Muscle layer of colon (tissue), 2 donors: ENCODE measurements at regions not wholly inside any gene's neighbourhood (a gene's known extent, or its start where the extent isn't known, plus 50 kb on each side); places are given as distances from the start of the nearest gene placed in this dataset.

Experiments
- H3K27ac ChIP-seq: one replicate; pipeline ENCODE4 v1.7.0; 2013; ENCODE audit warnings: low read depth, mild to moderate bottlenecking, low read length, moderate library complexity
- H3K27me3 ChIP-seq, 2 donors: one replicate each; pipeline ENCODE4 v1.7.0; 2013; ENCODE audit warnings: low read length in 2 of 2, mild to moderate bottlenecking in 2 of 2; ENCODE audit not compliant: insufficient read depth in 2 of 2, control insufficient read depth in 1 of 2
- H3K36me3 ChIP-seq: one replicate; pipeline ENCODE4 v1.7.0; 2013; ENCODE audit warnings: mild to moderate bottlenecking, low read length; ENCODE audit not compliant: insufficient read depth
- H3K4me1 ChIP-seq: one replicate; pipeline ENCODE4 v1.7.0; 2013; ENCODE audit warnings: mild to moderate bottlenecking, low read length; ENCODE audit not compliant: insufficient read depth
- H3K4me3 ChIP-seq, 2 donors: one replicate each; pipeline ENCODE4 v1.7.0; 2013; ENCODE audit warnings: low read length in 2 of 2, low read depth in 1 of 2, mild to moderate bottlenecking in 1 of 2, moderate library complexity in 1 of 2
- H3K9ac ChIP-seq: one replicate; pipeline ENCODE4 v1.7.0; 2013; ENCODE audit warnings: low read length
- H3K9me3 ChIP-seq: one replicate; pipeline ENCODE4 v1.7.0; 2013; ENCODE audit warnings: mild to moderate bottlenecking, low read length
- donor health status: abdominal sarcoma.
- donor health status: Adenocarcinoma of cecum.

- Histone ChIP-seq H3K4me3 (no peak overlapping the region), H3K4me1 (no peaks in the 10 kb centered on the region), H3K27me3 (peaks cover 0 to 18% of the 10 kb centered on the region in 2 donors), H3K9me3 (no peaks in the 10 kb centered on the region), H3K9ac (no peak overlapping the region), H3K36me3 (no peaks in the 10 kb centered on the region), H3K27ac (no peak overlapping the region)
These were observed 76.5 kb downstream of the RTL9 start for GRCh38 chrX:110435196-110435595.

GRCh38 chrX:110436523-110436922 lies 77.9 kb downstream of the RTL9 start:
- Histone ChIP-seq H3K4me1 (no peaks in the 10 kb centered on the region), H3K36me3 (no peaks in the 10 kb centered on the region), H3K9me3 (no peaks in the 10 kb centered on the region), H3K27ac (no peak overlapping the region), H3K9ac (no peak overlapping the region), H3K4me3 (no peak overlapping the region), H3K27me3 (peaks cover under 1 to 18% of the 10 kb centered on the region in 2 donors)

GRCh38 chrX:110437686-110438085 lies 79.0 kb downstream of the RTL9 start:
- Histone ChIP-seq H3K9me3 (no peaks in the 10 kb centered on the region), H3K27ac (no peak overlapping the region), H3K9ac (no peak overlapping the region), H3K4me1 (no peaks in the 10 kb centered on the region), H3K4me3 (no peak overlapping the region), H3K27me3 (peaks cover 5 to 17% of the 10 kb centered on the region in 2 donors), H3K36me3 (no peaks in the 10 kb centered on the region)

GRCh38 chrX:110440016-110440805 lies 81.6 kb downstream of the RTL9 start:
- Histone ChIP-seq H3K27ac (no peak overlapping the region), H3K4me1 (no peaks in the 10 kb centered on the region), H3K36me3 (no peaks in the 10 kb centered on the region), H3K4me3 (no peak overlapping the region), H3K27me3 (peaks cover 5% of the 10 kb centered on the region in 2 donors), H3K9me3 (no peaks in the 10 kb centered on the region), H3K9ac (no peak overlapping the region)

GRCh38 chrX:110442635-110443034 lies 84.0 kb downstream of the RTL9 start:
- H3K4me1 ChIP-seq, result no peaks in the 10 kb centered on the region
- H3K9me3 ChIP-seq, result no peaks in the 10 kb centered on the region
- peaks cover 0 to 10% of the 10 kb centered on the region in 2 donors for H3K27me3 ChIP-seq
- H3K4me3 ChIP-seq, result no peak overlapping the region
- H3K9ac ChIP-seq, result no peak overlapping the region
- no peak overlapping the region for H3K27ac ChIP-seq
- H3K36me3 ChIP-seq, result no peaks in the 10 kb centered on the region

- Histone ChIP-seq H3K9me3 (no peaks in the 10 kb centered on the region), H3K4me1 (no peaks in the 10 kb centered on the region), H3K27me3 (peaks cover 0 to 10% of the 10 kb centered on the region in 2 donors), H3K36me3 (no peaks in the 10 kb centered on the region), H3K27ac (no peak overlapping the region), H3K4me3 (no peak overlapping the region), H3K9ac (no peak overlapping the region)
These were observed 86.3 kb downstream of the RTL9 start for GRCh38 chrX:110444996-110445395.

- no peak overlapping the region for H3K4me3 ChIP-seq
- H3K36me3 ChIP-seq, result no peaks in the 10 kb centered on the region
- no peaks in the 10 kb centered on the region for H3K9me3 ChIP-seq
- H3K27ac ChIP-seq, result no peak overlapping the region
- H3K27me3 ChIP-seq, result peaks cover 0 to 5% of the 10 kb centered on the region in 2 donors
- no peak overlapping the region for H3K9ac ChIP-seq
- no peaks in the 10 kb centered on the region for H3K4me1 ChIP-seq
These were observed 89.8 kb downstream of the RTL9 start for GRCh38 chrX:110448459-110448858.

- H3K27ac ChIP-seq, result no peak overlapping the region
- H3K9ac ChIP-seq, result no peak overlapping the region
- H3K9me3 ChIP-seq, result no peaks in the 10 kb centered on the region
- no peaks in the 10 kb centered on the region for H3K4me1 ChIP-seq
- H3K27me3 ChIP-seq, result peaks cover 0 to 5% of the 10 kb centered on the region in 2 donors
- H3K4me3 ChIP-seq, result no peak overlapping the region
- H3K36me3 ChIP-seq, result no peaks in the 10 kb centered on the region
These were observed 90.7 kb downstream of the RTL9 start for GRCh38 chrX:110449312-110449711.

- Histone ChIP-seq H3K4me1 (no peaks in the 10 kb centered on the region), H3K9ac (no peak overlapping the region), H3K4me3 (no peak overlapping the region), H3K27me3 (peaks cover 0 to 5% of the 10 kb centered on the region in 2 donors), H3K9me3 (no peaks in the 10 kb centered on the region), H3K27ac (no peak overlapping the region), H3K36me3 (no peaks in the 10 kb centered on the region)
These were observed 91.4 kb downstream of the RTL9 start for GRCh38 chrX:110450050-110450449.

- Histone ChIP-seq H3K27me3 (peaks cover 0 to 7% of the 10 kb centered on the region in 2 donors), H3K4me3 (no peak overlapping the region), H3K9me3 (no peaks in the 10 kb centered on the region), H3K9ac (no peak overlapping the region), H3K27ac (no peak overlapping the region), H3K4me1 (no peaks in the 10 kb centered on the region), H3K36me3 (no peaks in the 10 kb centered on the region)
These were observed 95.7 kb downstream of the RTL9 start for GRCh38 chrX:110454336-110454735.

- peaks cover 0 to 6% of the 10 kb centered on the region in 2 donors for H3K27me3 ChIP-seq
- no peaks in the 10 kb centered on the region for H3K4me1 ChIP-seq
- no peaks in the 10 kb centered on the region for H3K36me3 ChIP-seq
- no peak overlapping the region for H3K9ac ChIP-seq
- H3K4me3 ChIP-seq, result no peak overlapping the region
- no peaks in the 10 kb centered on the region for H3K9me3 ChIP-seq
- H3K27ac ChIP-seq, result no peak overlapping the region
These were observed 104.3 kb downstream of the RTL9 start for GRCh38 chrX:110462957-110463356.

- no peaks in the 10 kb centered on the region for H3K36me3 ChIP-seq
- no peaks in the 10 kb centered on the region for H3K4me1 ChIP-seq
- H3K27ac ChIP-seq, result no peak overlapping the region
- no peaks in the 10 kb centered on the region for H3K9me3 ChIP-seq
- no peak overlapping the region for H3K9ac ChIP-seq
- no peak overlapping the region for H3K4me3 ChIP-seq
- H3K27me3 ChIP-seq, result no peaks in the 10 kb centered on the region
These were observed 108.1 kb downstream of the RTL9 start for GRCh38 chrX:110466790-110467189.
